Esophagus squamous epithelium (tissue), 5 donors: ENCODE measurements at regions not wholly inside any gene's neighbourhood (a gene's known extent, or its start where the extent isn't known, plus 50 kb on each side); places are given as distances from the start of the nearest gene placed in this dataset.

Experiments
- DNase-seq: peaks from one replicate; lab custom pipeline; 2025; lab: John Stamatoyannopoulos, UW
- H3K27ac ChIP-seq, 4 donors: fragments of 200-600 bp; sonication (generic); one replicate each; pipeline ENCODE4 v1.5.1; 2016 to 2019; ENCODE audit warnings: mild to moderate bottlenecking in 1 of 4
- H3K27me3 ChIP-seq, 4 donors: fragments of 200-600 bp; sonication (generic); 1 replicate in 3 of 4; 2 replicates in 1 of 4; pipeline versions ENCODE4 v1.5.1 to v1.6.0; 2017 to 2021; ENCODE audit warnings: antibody characterized with exemption in 1 of 4
- H3K36me3 ChIP-seq, 3 donors: fragments of 200-600 bp; sonication (generic); one replicate each; pipeline ENCODE4 v1.5.1; 2016 to 2019
- H3K4me1 ChIP-seq, 3 donors: fragments of 200-600 bp; sonication (generic); one replicate each; pipeline ENCODE4 v1.5.1; 2017 to 2019
- H3K4me3 ChIP-seq, 4 donors: fragments of 200-600 bp; sonication (generic); 1 replicate in 3 of 4; 2 replicates in 1 of 4; pipeline ENCODE4 v1.5.1; 2016 to 2019; ENCODE audit warnings: mild to moderate bottlenecking in 2 of 4, moderate library complexity in 1 of 4
- H3K9me3 ChIP-seq, 3 donors: fragments of 200-600 bp; sonication (generic); one replicate each; pipeline ENCODE4 v1.5.1; 2016 to 2019
- CTCF ChIP-seq, 6 experiments: fragments of 450-650 bp in 4 of 6; fragments of 200-600 bp in 2 of 6; sonication (generic) in 2 of 6; IDR thresholded peaks; one replicate each; pipeline ENCODE4 v1.5.1; 2016 to 2019; ENCODE audit warnings: antibody characterized with exemption in 6 of 6, mild to moderate bottlenecking in 4 of 6, moderate library complexity in 4 of 6
- POLR2A ChIP-seq, 4 donors: fragments of 450-650 bp; IDR thresholded peaks; one replicate each; pipeline ENCODE4 v1.6.1; 2017; ENCODE audit warnings: antibody characterized with exemption in 4 of 4, mild to moderate bottlenecking in 4 of 4, moderate library complexity in 3 of 4
- WGBS, 2 donors: methylation state at CpG; one replicate each; pipeline ENCODE4 v1.1.5; 2018; 5-methylcytosine and 5-hydroxymethylcytosine counted together
- intact Hi-C: fragments of 100-400 bp; cut with DNase I; formaldehyde crosslinking; loops from one replicate; pipeline ENCODE4 v1.15.0; 2022
- donor health status: DM: yes; HTN: yes; CAD: no.

DNA sequence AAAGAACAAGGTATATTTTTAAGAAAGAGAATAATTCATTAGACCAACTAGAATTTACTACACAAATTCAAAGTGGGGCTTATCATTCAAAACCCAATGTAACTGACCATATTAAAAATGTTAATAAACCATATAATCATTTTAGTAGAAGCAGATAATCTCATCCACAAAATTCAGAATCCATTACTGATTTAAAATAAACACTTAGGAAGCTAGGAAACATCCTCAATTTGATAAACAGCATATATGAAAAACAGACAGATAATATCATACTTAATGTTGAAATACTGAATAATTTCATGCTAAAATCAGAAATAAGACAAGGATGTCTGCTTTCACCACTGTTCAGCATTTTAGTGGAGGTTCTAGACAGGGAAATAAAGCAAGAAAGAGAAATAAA is 902.8 kb upstream of the PHF14 start:
- no peak for DNase-seq
- Histone ChIP-seq H3K27me3 (no peaks in the 10 kb centered on the region), H3K4me1 (no peaks in the 10 kb centered on the region), H3K27ac (no peak overlapping the region), H3K9me3 (no peaks in the 10 kb centered on the region), H3K36me3 (no peaks in the 10 kb centered on the region), H3K4me3 (no peak overlapping the region)
- TF ChIP-seq CTCF (IDR thresholded peaks at IDR 0.05) = no peak
- no peak for TF ChIP-seq POLR2A (IDR thresholded peaks at IDR 0.05)
- intact Hi-C loops = no loop called here

- DNase-seq = no peak
- intact Hi-C loops = no loop called here
- Histone ChIP-seq H3K4me3 (no peak overlapping the region), H3K27ac (no peak overlapping the region), H3K9me3 (no peaks in the 10 kb centered on the region), H3K4me1 (peaks cover 0 to 5% (median 0%) of the 10 kb centered on the region in 3 donors), H3K36me3 (no peaks in the 10 kb centered on the region), H3K27me3 (peaks cover 0 to 4% (median 0%) of the 10 kb centered on the region in 4 donors)
- WGBS, 2 donors = 84 to 89% methylated on average over 3 of the region's 3 CpGs
- TF ChIP-seq CTCF (IDR thresholded peaks at IDR 0.05) = no peak
- no peak for TF ChIP-seq POLR2A (IDR thresholded peaks at IDR 0.05)
Measured at GRCh38 chr7:10075866-10076265, 897.8 kb upstream of the PHF14 start.

- TF ChIP-seq POLR2A (IDR thresholded peaks at IDR 0.05) (no peak), CTCF (IDR thresholded peaks at IDR 0.05) (no peak)
- Histone ChIP-seq H3K4me3 (no peak overlapping the region), H3K27me3 (peaks cover 0 to 4% (median 0%) of the 10 kb centered on the region in 4 donors), H3K27ac (no peak overlapping the region), H3K9me3 (no peaks in the 10 kb centered on the region), H3K4me1 (peaks cover 0 to 5% (median 0%) of the 10 kb centered on the region in 3 donors), H3K36me3 (no peaks in the 10 kb centered on the region)
- WGBS, 2 donors = 83 to 84% methylated on average over 2 to 4 of the region's 4 CpGs
- intact Hi-C loops = no loop called here
- DNase-seq = no peak
Measured at GRCh38 chr7:10076660-10077300, 896.9 kb upstream of the PHF14 start.

GRCh38 chr7:10079572-10079971 is 894.1 kb upstream of the PHF14 start:
- peaks cover 0 to 4% (median 0%) of the 10 kb centered on the region in 4 donors for H3K27me3 ChIP-seq
- no peaks in the 10 kb centered on the region for H3K36me3 ChIP-seq
- WGBS, 2 donors = 92 to 100% methylated on average over 2 to 4 of the region's 5 CpGs
- DNase-seq = no peak
- TF ChIP-seq POLR2A (IDR thresholded peaks at IDR 0.05) = no peak
- TF ChIP-seq CTCF (IDR thresholded peaks at IDR 0.05) = no peak
- H3K4me1 ChIP-seq = peaks cover 0 to 5% (median 0%) of the 10 kb centered on the region in 3 donors
- H3K4me3 ChIP-seq = no peak overlapping the region
- H3K9me3 ChIP-seq = no peaks in the 10 kb centered on the region
- intact Hi-C loops = no loop called here
- H3K27ac ChIP-seq = no peak overlapping the region

- intact Hi-C loops = no loop called here
- no peak for TF ChIP-seq POLR2A (IDR thresholded peaks at IDR 0.05)
- TF ChIP-seq CTCF (IDR thresholded peaks at IDR 0.05) = no peak
- H3K4me3 ChIP-seq = no peak overlapping the region
- H3K36me3 ChIP-seq = no peaks in the 10 kb centered on the region
- peaks cover 0 to 5% (median 0%) of the 10 kb centered on the region in 3 donors for H3K4me1 ChIP-seq
- H3K9me3 ChIP-seq = no peaks in the 10 kb centered on the region
- H3K27me3 ChIP-seq = peaks cover 0 to 4% (median 0%) of the 10 kb centered on the region in 4 donors
- H3K27ac ChIP-seq = no peak overlapping the region
- no peak for DNase-seq
- WGBS, 2 donors = 61 to 79% methylated on average over 4 of the region's 4 CpGs
Measured at GRCh38 chr7:10082896-10083295, 890.8 kb upstream of the PHF14 start.
